Liver (tissue), 7 donors: ENCODE measurements at regions not wholly inside any gene's neighbourhood (a gene's known extent, or its start where the extent isn't known, plus 50 kb on each side); places are given as distances from the start of the nearest gene placed in this dataset.

Experiments used
- DNase-seq: peaks from one replicate; pipeline ENCODE4 v3.0.0-alpha.2; 2017; ENCODE audit warnings: low spot score
- H3K27ac ChIP-seq, 2 donors: one replicate each; pipeline ENCODE4 v1.7.0; 2013; ENCODE audit warnings: inconsistent platforms in 2 of 2, low read length in 2 of 2, control low read depth in 1 of 2, low read depth in 1 of 2, mild to moderate bottlenecking in 1 of 2
- H3K27me3 ChIP-seq, 4 donors: one replicate each; pipeline versions ENCODE4 v1.6.1 to v1.7.0; 2013; ENCODE audit warnings: low read length in 3 of 4, inconsistent platforms in 1 of 4, mild to moderate bottlenecking in 1 of 4, moderate library complexity in 1 of 4; ENCODE audit not compliant: control insufficient read depth in 4 of 4, insufficient read depth in 4 of 4
- H3K36me3 ChIP-seq, 4 donors: one replicate each; pipeline versions ENCODE4 v1.6.1 to v1.7.0; 2013; ENCODE audit warnings: low read length in 3 of 4, mild to moderate bottlenecking in 3 of 4, low read depth in 1 of 4, moderate library complexity in 1 of 4; ENCODE audit not compliant: control insufficient read depth in 4 of 4, insufficient read depth in 3 of 4
- H3K4me1 ChIP-seq, 4 donors: one replicate each; pipeline versions ENCODE4 v1.6.1 to v1.7.0; 2013; ENCODE audit warnings: low read length in 3 of 4, mild to moderate bottlenecking in 3 of 4, moderate library complexity in 1 of 4; ENCODE audit not compliant: control insufficient read depth in 4 of 4, insufficient read depth in 4 of 4
- H3K4me3 ChIP-seq, 3 donors: one replicate each; pipeline versions ENCODE4 v1.6.1 to v1.7.0; 2013; ENCODE audit warnings: low read length in 3 of 3, control low read depth in 1 of 3, low read depth in 1 of 3, mild to moderate bottlenecking in 1 of 3
- H3K9ac ChIP-seq, 2 donors: one replicate each; pipeline ENCODE4 v1.7.0; 2013; ENCODE audit warnings: low read length in 2 of 2, mild to moderate bottlenecking in 2 of 2, moderate library complexity in 2 of 2, control low read depth in 1 of 2, low read depth in 1 of 2
- H3K9me3 ChIP-seq, 4 donors: one replicate each; pipeline versions ENCODE4 v1.6.1 to v1.7.0; 2013; ENCODE audit warnings: low read length in 3 of 4; ENCODE audit not compliant: control insufficient read depth in 4 of 4
- ATF3 ChIP-seq: IDR thresholded peaks from 2 replicates; pipeline ENCODE4 v1.6.1; 2016; ENCODE audit warnings: antibody characterized with exemption
- EGR1 ChIP-seq, 2 donors: IDR thresholded peaks; 2 replicates each; pipeline ENCODE4 v1.6.1; 2016 to 2018; ENCODE audit warnings: antibody characterized with exemption in 2 of 2, low read depth in 2 of 2
- FOXA1 ChIP-seq: IDR thresholded peaks from 2 replicates; pipeline ENCODE4 v1.6.1; 2016; ENCODE audit warnings: antibody characterized with exemption
- FOXA2 ChIP-seq: IDR thresholded peaks from 2 replicates; pipeline ENCODE4 v1.6.1; 2016; ENCODE audit warnings: antibody characterized with exemption
- HNF4A ChIP-seq, 2 donors: conservative IDR thresholded peaks; 2 replicates each; pipeline ENCODE4 v1.6.1; 2016; ENCODE audit warnings: antibody characterized with exemption in 2 of 2, mild to moderate bottlenecking in 2 of 2
- HNF4G ChIP-seq: IDR thresholded peaks from 2 replicates; pipeline ENCODE4 v1.6.1; 2016; ENCODE audit warnings: antibody characterized with exemption
- JUND ChIP-seq, 2 donors: IDR thresholded peaks; 2 replicates each; pipeline ENCODE4 v1.6.1; 2016; ENCODE audit warnings: antibody characterized with exemption in 2 of 2
- MAX ChIP-seq: IDR thresholded peaks from 2 replicates; pipeline ENCODE4 v1.6.1; 2016; ENCODE audit warnings: antibody characterized with exemption
- NR2F2 ChIP-seq: IDR thresholded peaks from 2 replicates; pipeline ENCODE4 v1.6.1; 2016; ENCODE audit warnings: antibody characterized with exemption
- RAD21 ChIP-seq, 2 donors: IDR thresholded peaks; 2 replicates each; pipeline ENCODE4 v1.6.1; 2016; ENCODE audit warnings: antibody characterized with exemption in 2 of 2, mild to moderate bottlenecking in 2 of 2
- RXRA ChIP-seq, 2 donors: IDR thresholded peaks; 2 replicates each; pipeline ENCODE4 v1.6.1; 2017 to 2018; ENCODE audit warnings: antibody characterized with exemption in 2 of 2, mild to moderate bottlenecking in 1 of 2
- SP1 ChIP-seq: IDR thresholded peaks from 2 replicates; pipeline ENCODE4 v1.6.1; 2018; ENCODE audit warnings: antibody characterized with exemption, mild to moderate bottlenecking
- TAF1 ChIP-seq: conservative IDR thresholded peaks from 2 replicates; pipeline ENCODE4 v1.6.1; 2016; ENCODE audit warnings: antibody characterized with exemption, mild to moderate bottlenecking
- YY1 ChIP-seq: IDR thresholded peaks from 2 replicates; pipeline ENCODE4 v1.6.1; 2016; ENCODE audit warnings: antibody characterized with exemption, mild to moderate bottlenecking
- WGBS: extraction: QIAGEN DNeasy Blood & Tissue Kit; methylation state at CpG from one replicate; pipeline ENCODE4 v1.1.7; 2013; 5-methylcytosine and 5-hydroxymethylcytosine counted together
- TF ChIP-seq, protein P1 (sequence below): IDR thresholded peaks from 2 replicates; pipeline ENCODE4 v1.6.1; 2016; ENCODE audit warnings: antibody characterized with exemption
- donor health status: healthy.
- donor health status: healthy.
- donor health status: healthy.
- donor health status: healthy.

- 81% methylated on average over 4 of the region's 4 CpGs for WGBS
- Histone ChIP-seq H3K9ac (no peak overlapping the region), H3K27ac (no peak overlapping the region), H3K27me3 (no peaks in the 10 kb centered on the region), H3K4me1 (peaks cover 0 to 11% (median 5%) of the 10 kb centered on the region in 4 donors), H3K9me3 (peaks cover 0 to 3% (median 0%) of the 10 kb centered on the region in 4 donors), H3K4me3 (no peak overlapping the region), H3K36me3 (no peaks in the 10 kb centered on the region)
- DNase-seq: no peak
- no peak for TF ChIP-seq HNF4G
Observed at GRCh38 chr5:110064603-110065268, 375.0 kb downstream of the MAN2A1 start.

- Histone ChIP-seq H3K27me3 (no peaks in the 10 kb centered on the region), H3K9ac (no peak overlapping the region), H3K4me3 (no peak overlapping the region), H3K36me3 (no peaks in the 10 kb centered on the region), H3K27ac (no peak overlapping the region), H3K4me1 (no peaks in the 10 kb centered on the region), H3K9me3 (peaks cover 5 to 8% (median 6%) of the 10 kb centered on the region in 4 donors)
- TF ChIP-seq ATF3 (no peak), JUND (IDR thresholded peaks at IDR 0.05) (no peak), FOXA2 (no peak), HNF4G (no peak), TAF1 (no peak), YY1 (no peak), SP1 (no peak), NR2F2 (no peak), RAD21 (IDR thresholded peaks at IDR 0.05) (no peak), FOXA1 (no peak)
- TF ChIP-seq, protein P1, sequence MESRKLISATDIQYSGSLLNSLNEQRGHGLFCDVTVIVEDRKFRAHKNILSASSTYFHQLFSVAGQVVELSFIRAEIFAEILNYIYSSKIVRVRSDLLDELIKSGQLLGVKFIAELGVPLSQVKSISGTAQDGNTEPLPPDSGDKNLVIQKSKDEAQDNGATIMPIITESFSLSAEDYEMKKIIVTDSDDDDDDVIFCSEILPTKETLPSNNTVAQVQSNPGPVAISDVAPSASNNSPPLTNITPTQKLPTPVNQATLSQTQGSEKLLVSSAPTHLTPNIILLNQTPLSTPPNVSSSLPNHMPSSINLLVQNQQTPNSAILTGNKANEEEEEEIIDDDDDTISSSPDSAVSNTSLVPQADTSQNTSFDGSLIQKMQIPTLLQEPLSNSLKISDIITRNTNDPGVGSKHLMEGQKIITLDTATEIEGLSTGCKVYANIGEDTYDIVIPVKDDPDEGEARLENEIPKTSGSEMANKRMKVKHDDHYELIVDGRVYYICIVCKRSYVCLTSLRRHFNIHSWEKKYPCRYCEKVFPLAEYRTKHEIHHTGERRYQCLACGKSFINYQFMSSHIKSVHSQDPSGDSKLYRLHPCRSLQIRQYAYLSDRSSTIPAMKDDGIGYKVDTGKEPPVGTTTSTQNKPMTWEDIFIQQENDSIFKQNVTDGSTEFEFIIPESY: no peak
- no peak for DNase-seq
- WGBS: 87% methylated on average over 4 of the region's 4 CpGs
Observed at GRCh38 chr5:110070836-110071235, 381.1 kb downstream of the MAN2A1 start.

GRCh38 chr5:110072651-110073050 is 382.9 kb downstream of the MAN2A1 start:
- DNase-seq: no peak
- H3K4me1 ChIP-seq: no peaks in the 10 kb centered on the region
- TF ChIP-seq TAF1 (no peak), RXRA (IDR thresholded peaks at IDR 0.05) (no peak), HNF4G (no peak), YY1 (no peak), ATF3 (no peak)
- H3K36me3 ChIP-seq: no peaks in the 10 kb centered on the region
- no peak overlapping the region for H3K4me3 ChIP-seq
- no peak overlapping the region for H3K9ac ChIP-seq
- no peak overlapping the region for H3K27ac ChIP-seq
- H3K9me3 ChIP-seq: peaks cover 5 to 8% (median 6%) of the 10 kb centered on the region in 4 donors
- H3K27me3 ChIP-seq: no peaks in the 10 kb centered on the region

DNA sequence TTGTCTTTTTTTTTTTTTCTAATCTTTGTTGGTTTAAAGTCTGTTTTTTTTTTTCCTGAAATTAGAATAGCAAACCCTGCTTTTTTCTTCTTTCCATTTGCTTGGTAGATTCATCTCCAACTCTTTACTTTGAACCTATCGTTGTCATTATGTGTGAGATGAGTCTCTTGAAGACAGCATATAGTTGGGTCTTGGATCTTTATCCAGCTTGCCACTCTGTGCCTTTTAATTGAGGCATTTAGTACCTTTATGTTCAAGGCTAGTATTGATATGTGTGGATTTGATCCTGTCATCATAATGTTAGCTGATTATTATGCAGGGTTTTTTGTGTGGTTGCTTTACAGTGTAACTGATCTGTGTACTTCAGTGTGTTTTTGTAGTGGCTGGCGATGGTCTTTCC is 383.8 kb downstream of the MAN2A1 start:
- Histone ChIP-seq H3K27ac (no peak overlapping the region), H3K9ac (no peak overlapping the region), H3K36me3 (no peaks in the 10 kb centered on the region), H3K4me1 (no peaks in the 10 kb centered on the region), H3K27me3 (no peaks in the 10 kb centered on the region), H3K4me3 (no peak overlapping the region), H3K9me3 (peaks cover 5 to 8% (median 6%) of the 10 kb centered on the region in 4 donors)
- DNase-seq: no peak
- no peak for TF ChIP-seq EGR1 (IDR thresholded peaks at IDR 0.05; ENCODE audit: low read depth in 2 of 2)
- TF ChIP-seq ATF3: no peak
- TF ChIP-seq, protein P1: no peak
- no peak for TF ChIP-seq FOXA2
- TF ChIP-seq HNF4A (conservative IDR thresholded peaks at IDR 0.05): no peak
- TF ChIP-seq SP1: no peak
- no peak for TF ChIP-seq MAX
- 73% methylated on average over 2 of the region's 2 CpGs for WGBS
